SK-N-SH (cell line): ENCODE measurements at regions not wholly inside any gene's neighbourhood (a gene's known extent, or its start where the extent isn't known, plus 50 kb on each side); places are given as distances from the start of the nearest gene placed in this dataset.

Experiments
- CTCF ChIA-PET: fragments of 300-600, 350-600 bp; formaldehyde crosslinking; extraction: SDS; loops from one replicate; lab custom pipeline; 2021; lab: Yijun Ruan, JAX
- POLR2A ChIA-PET: fragments of 350-600 bp; sonication (Branson Sonifier 250); formaldehyde crosslinking; extraction: SDS; loops from one replicate; lab custom pipeline; 2020; ENCODE audit warnings: antibody characterized with exemption, inconsistent platforms; lab: Yijun Ruan, JAX
- DNase-seq: peaks from one replicate; pipeline ENCODE4 v3.0.0; 2012
- H2AFZ ChIP-seq: fragments of 200-600 bp; sonication (generic); 2 replicates; pipeline ENCODE4 v1.8.1; 2016; ENCODE audit warnings: antibody characterized with exemption, mild to moderate bottlenecking, low read depth
- H3F3A ChIP-seq: fragments of 200-600 bp; sonication (generic); replicated peaks from 2 replicates; pipeline ENCODE3; 2016; ENCODE audit warnings: antibody characterized with exemption, mild to moderate bottlenecking; ENCODE audit not compliant: insufficient read depth
- H3K27ac ChIP-seq, 2 experiments: fragments of 200-500 bp in 1 of 2; fragments of 200-600 bp in 1 of 2; sonication (Bioruptor generic) in 1 of 2; sonication (generic), shearing (Covaris generic) in 1 of 2; 2 replicates each; pipeline versions ENCODE4 v1.5.1 to v1.6.1; 2014 to 2016; ENCODE audit warnings: low read depth in 2 of 2, inconsistent platforms in 1 of 2, low read length in 1 of 2, mild to moderate bottlenecking in 1 of 2, mixed read lengths in 1 of 2
- H3K27me3 ChIP-seq: fragments of 200-600 bp; sonication (generic), shearing (Covaris generic); 2 replicates; pipeline ENCODE4 v1.6.1; 2016; ENCODE audit warnings: mixed run types; ENCODE audit not compliant: insufficient read depth
- H3K36me3 ChIP-seq, 2 experiments: fragments of 200-500 bp in 1 of 2; fragments of 200-600 bp in 1 of 2; sonication (Bioruptor generic) in 1 of 2; sonication (generic) in 1 of 2; replicated peaks in 1 of 2; 2 replicates each; pipeline versions ENCODE3 to v1.5.1; 2014 to 2016; ENCODE audit warnings: low read length in 1 of 2, mild to moderate bottlenecking in 1 of 2; ENCODE audit not compliant: insufficient read depth in 2 of 2, control insufficient read depth in 1 of 2
- H3K4me1 ChIP-seq, 2 experiments: fragments of 200-500 bp in 1 of 2; fragments of 200-600 bp in 1 of 2; sonication (Bioruptor generic) in 1 of 2; sonication (generic), shearing (Covaris generic) in 1 of 2; 2 replicates each; pipeline versions ENCODE4 v1.5.1 to v1.6.1; 2014 to 2016; ENCODE audit warnings: low read depth in 1 of 2, low read length in 1 of 2, mixed run types in 1 of 2; ENCODE audit not compliant: insufficient read depth in 2 of 2, control insufficient read depth in 1 of 2
- H3K4me2 ChIP-seq: fragments of 200-600 bp; sonication (generic), shearing (Covaris generic); 2 replicates; pipeline ENCODE4 v1.6.1; 2017; ENCODE audit warnings: mixed run types
- H3K4me3 ChIP-seq, 2 experiments: fragments of 200-500 bp in 1 of 2; fragments of 200-600 bp in 1 of 2; sonication (Bioruptor generic) in 1 of 2; sonication (generic), shearing (Covaris generic) in 1 of 2; 2 replicates each; pipeline versions ENCODE4 v1.5.1 to v1.8.1; 2014 to 2016; ENCODE audit warnings: low read depth in 2 of 2, inconsistent platforms in 1 of 2, low read length in 1 of 2, mild to moderate bottlenecking in 1 of 2, mixed read lengths in 1 of 2, moderate library complexity in 1 of 2
- H3K79me2 ChIP-seq: fragments of 200-600 bp; sonication (generic); 2 replicates; pipeline ENCODE4 v1.8.1; 2017; ENCODE audit warnings: mild to moderate bottlenecking; ENCODE audit not compliant: insufficient read depth
- H3K9ac ChIP-seq: fragments of 200-600 bp; sonication (generic); 2 replicates; pipeline ENCODE4 v1.6.1; 2017; ENCODE audit warnings: mixed run types
- H3K9me2 ChIP-seq: fragments of 200-600 bp; sonication (generic); 2 replicates; pipeline ENCODE4 v1.6.1; 2017; ENCODE audit warnings: mixed run types
- H3K9me3 ChIP-seq: fragments of 200-600 bp; sonication (generic); 2 replicates; pipeline ENCODE4 v1.6.1; 2017; ENCODE audit warnings: mixed run types, mild to moderate bottlenecking, moderate library complexity
- H4K20me1 ChIP-seq: fragments of 200-600 bp; sonication (generic); 2 replicates; pipeline ENCODE4 v1.6.1; 2017; ENCODE audit warnings: mild to moderate bottlenecking, mixed run types; ENCODE audit not compliant: insufficient read depth
- CTCF ChIP-seq: fragments of 200-600 bp; sonication (generic); IDR thresholded peaks from 2 replicates; pipeline ENCODE4 v1.6.1; 2017; ENCODE audit warnings: antibody characterized with exemption, mild to moderate bottlenecking, moderate library complexity
- EZH2phosphoT487 ChIP-seq: fragments of 200-600 bp; sonication (generic); IDR thresholded peaks from 2 replicates; pipeline ENCODE4 v1.6.1; 2017; ENCODE audit warnings: low read depth, mixed run types, mild to moderate bottlenecking, antibody characterized with exemption, moderate library complexity, borderline replicate concordance
- FOSL2 ChIP-seq: IDR thresholded peaks from 2 replicates; pipeline ENCODE4 v1.4.0; 2012; ENCODE audit warnings: low read depth, mild to moderate bottlenecking, moderate library complexity, borderline replicate concordance
- FOXM1 ChIP-seq: IDR thresholded peaks from 2 replicates; pipeline ENCODE4 v1.4.0; 2012; ENCODE audit warnings: low read depth, mild to moderate bottlenecking
- GATA2 ChIP-seq: sonication (generic); formaldehyde crosslinking; IDR thresholded peaks from 2 replicates; pipeline ENCODE4 v1.5.0; 2020; ENCODE audit warnings: mild to moderate bottlenecking, missing genetic modification reagents
- IRF3 ChIP-seq: fragments of 150-350 bp; IDR thresholded peaks from 2 replicates; pipeline ENCODE4 v1.6.1; 2016; ENCODE audit warnings: mild to moderate bottlenecking, low read depth, low read length
- JUND ChIP-seq: IDR thresholded peaks from 2 replicates; pipeline ENCODE4 v1.4.0; 2012
- MEF2A ChIP-seq: IDR thresholded peaks from 2 replicates; pipeline ENCODE4 v1.4.0; 2012; ENCODE audit warnings: low read depth, borderline replicate concordance
- POLR2AphosphoS5 ChIP-seq: IDR thresholded peaks from 2 replicates; pipeline ENCODE4 v1.6.1; 2012; ENCODE audit warnings: low read depth, low read length
- RAD21 ChIP-seq: IDR thresholded peaks from 2 replicates; pipeline ENCODE4 v1.6.1; 2012; ENCODE audit warnings: mild to moderate bottlenecking, low read length
- REST ChIP-seq: IDR thresholded peaks from 2 replicates; pipeline ENCODE4 v1.6.1; 2012; ENCODE audit warnings: mild to moderate bottlenecking, low read depth, low read length, moderate library complexity
- RFX5 ChIP-seq: IDR thresholded peaks from 2 replicates; pipeline ENCODE4 v1.6.1; 2012; ENCODE audit warnings: mild to moderate bottlenecking, improper control_type of control experiment, low read length
- RXRA ChIP-seq: IDR thresholded peaks from 2 replicates; pipeline ENCODE4 v1.4.0; 2012; ENCODE audit warnings: low read depth, mild to moderate bottlenecking, borderline replicate concordance
- TEAD4 ChIP-seq: IDR thresholded peaks from 2 replicates; pipeline ENCODE4 v1.4.0; 2012; ENCODE audit warnings: mild to moderate bottlenecking, borderline replicate concordance; ENCODE audit not compliant: insufficient read depth
- YY1 ChIP-seq: IDR thresholded peaks from 2 replicates; pipeline ENCODE4 v1.4.0; 2012; ENCODE audit warnings: low read depth, mild to moderate bottlenecking
- ZBTB33 ChIP-seq: IDR thresholded peaks from 2 replicates; pipeline ENCODE4 v1.4.0; 2012; ENCODE audit warnings: low read depth, borderline replicate concordance
- WGBS: methylation state at CpG from one replicate; pipeline ENCODE4 v1.1.6; 2017; ENCODE audit warnings: low lambda C conversion rate; 5-methylcytosine and 5-hydroxymethylcytosine counted together

GRCh38 chr2:8335801-8336200, 346.1 kb upstream of the ID2 start:
- no peak overlapping the region for H2AFZ ChIP-seq
- no peak for TF ChIP-seq CTCF
- no peak for TF ChIP-seq GATA2
- no peak for TF ChIP-seq FOXM1
- no peak for TF ChIP-seq TEAD4
- no peak for TF ChIP-seq REST
- TF ChIP-seq RXRA: no peak
- no peak for TF ChIP-seq RAD21
- no peak for TF ChIP-seq JUND
- TF ChIP-seq FOSL2: no peak
- TF ChIP-seq ZBTB33: no peak
- no peak for TF ChIP-seq IRF3
- no peak for TF ChIP-seq MEF2A
- no peak for TF ChIP-seq YY1
- no peak for TF ChIP-seq EZH2phosphoT487
- no peak for TF ChIP-seq POLR2AphosphoS5
- TF ChIP-seq RFX5: no peak
- DNase-seq: no peak
- no peak overlapping the region for H3K4me3 ChIP-seq
- H3K36me3 ChIP-seq: no peaks in the 10 kb centered on the region
- no peaks in the 10 kb centered on the region for H3K27me3 ChIP-seq
- H3K9me3 ChIP-seq: no peaks in the 10 kb centered on the region
- CTCF ChIA-PET: interaction anchor here (1.4 to 1.5 kb wide), 2 partner anchors 8 to 13 kb away, joined by 3 to 4 read pairs; no protein-coding TSS in a partner anchor
- no peaks in the 10 kb centered on the region for H3K79me2 ChIP-seq
- no peaks in the 10 kb centered on the region; a peak in 1 of 4 replicates for H3K4me1 ChIP-seq
- H3K27ac ChIP-seq: no peak overlapping the region
- H4K20me1 ChIP-seq: no peaks in the 10 kb centered on the region
- POLR2A ChIA-PET: no interaction called here
- WGBS: 85% methylated on average over 8 of the region's 8 CpGs
- no peak overlapping the region for H3K9ac ChIP-seq
- no peaks in the 10 kb centered on the region for H3K9me2 ChIP-seq
- no peaks in the 10 kb centered on the region for H3F3A ChIP-seq
- H3K4me2 ChIP-seq: no peak overlapping the region
